Smooth muscle cell (in vitro differentiated cells): ENCODE measurements at regions not wholly inside any gene's neighbourhood (a gene's known extent, or its start where the extent isn't known, plus 50 kb on each side); places are given as distances from the start of the nearest gene placed in this dataset.

Experiments
- DNase-seq: peaks from one replicate; lab custom pipeline; 2025; ENCODE audit not compliant: unreplicated experiment; lab: John Stamatoyannopoulos, UW
- H2AFZ ChIP-seq: fragments of 200-600 bp; sonication (generic); 2 replicates; pipeline ENCODE4 v1.6.0; 2016; ENCODE audit warnings: antibody characterized with exemption, low read depth, mild to moderate bottlenecking
- H3F3A ChIP-seq: fragments of 200-600 bp; sonication (generic); 2 replicates; pipeline ENCODE4 v1.6.0; 2017; ENCODE audit warnings: antibody characterized with exemption, low read depth
- H3K27ac ChIP-seq: fragments of 200-600 bp; sonication (generic); 2 replicates; pipeline ENCODE4 v1.5.1; 2016; ENCODE audit warnings: low read depth, mild to moderate bottlenecking
- H3K27me3 ChIP-seq: fragments of 200-600 bp; sonication (generic); 2 replicates; pipeline ENCODE4 v1.6.1; 2016; ENCODE audit warnings: low read depth, mild to moderate bottlenecking
- H3K36me3 ChIP-seq: fragments of 200-600 bp; sonication (generic); 2 replicates; pipeline ENCODE4 v1.5.1; 2016; ENCODE audit warnings: low read depth
- H3K4me1 ChIP-seq: fragments of 200-600 bp; sonication (generic); 2 replicates; pipeline ENCODE4 v1.5.1; 2016; ENCODE audit warnings: low read depth
- H3K4me2 ChIP-seq: fragments of 200-600 bp; sonication (generic); 2 replicates; pipeline ENCODE4 v1.6.0; 2016; ENCODE audit warnings: mild to moderate bottlenecking
- H3K4me3 ChIP-seq: fragments of 200-600 bp; sonication (generic); 2 replicates; pipeline ENCODE4 v1.5.1; 2016; ENCODE audit warnings: mild to moderate bottlenecking
- H3K79me2 ChIP-seq: fragments of 200-600 bp; sonication (generic); 2 replicates; pipeline ENCODE4 v1.6.0; 2016; ENCODE audit warnings: low read depth, mild to moderate bottlenecking
- H3K9ac ChIP-seq: fragments of 200-600 bp; sonication (generic); 2 replicates; pipeline ENCODE4 v1.6.0; 2016; ENCODE audit warnings: low read depth
- H3K9me3 ChIP-seq: fragments of 200-600 bp; sonication (generic); replicated peaks from 2 replicates; pipeline ENCODE4 v1.5.1; 2016; ENCODE audit warnings: low read depth
- H4K20me1 ChIP-seq: fragments of 200-600 bp; sonication (generic); 2 replicates; pipeline ENCODE4 v1.6.0; 2016; ENCODE audit warnings: low read depth
- WGBS: methylation state at CpG from one replicate; pipeline ENCODE4 v1.1.7; 2016; ENCODE audit warnings: low lambda C conversion rate; 5-methylcytosine and 5-hydroxymethylcytosine counted together
- TF ChIP-seq, protein P1 (sequence below): fragments of 200-600 bp; sonication (generic); IDR thresholded peaks from 2 replicates; pipeline ENCODE4 v1.5.1; 2017; ENCODE audit warnings: borderline replicate concordance, mild to moderate bottlenecking, antibody characterized with exemption; ENCODE audit not compliant: insufficient read depth, poor library complexity, severe bottlenecking

- no peaks in the 10 kb centered on the region for H3K79me2 ChIP-seq
Observed at GRCh38 chr2:200218645-200219044, 87.8 kb upstream of the SPATS2L start.

DNA sequence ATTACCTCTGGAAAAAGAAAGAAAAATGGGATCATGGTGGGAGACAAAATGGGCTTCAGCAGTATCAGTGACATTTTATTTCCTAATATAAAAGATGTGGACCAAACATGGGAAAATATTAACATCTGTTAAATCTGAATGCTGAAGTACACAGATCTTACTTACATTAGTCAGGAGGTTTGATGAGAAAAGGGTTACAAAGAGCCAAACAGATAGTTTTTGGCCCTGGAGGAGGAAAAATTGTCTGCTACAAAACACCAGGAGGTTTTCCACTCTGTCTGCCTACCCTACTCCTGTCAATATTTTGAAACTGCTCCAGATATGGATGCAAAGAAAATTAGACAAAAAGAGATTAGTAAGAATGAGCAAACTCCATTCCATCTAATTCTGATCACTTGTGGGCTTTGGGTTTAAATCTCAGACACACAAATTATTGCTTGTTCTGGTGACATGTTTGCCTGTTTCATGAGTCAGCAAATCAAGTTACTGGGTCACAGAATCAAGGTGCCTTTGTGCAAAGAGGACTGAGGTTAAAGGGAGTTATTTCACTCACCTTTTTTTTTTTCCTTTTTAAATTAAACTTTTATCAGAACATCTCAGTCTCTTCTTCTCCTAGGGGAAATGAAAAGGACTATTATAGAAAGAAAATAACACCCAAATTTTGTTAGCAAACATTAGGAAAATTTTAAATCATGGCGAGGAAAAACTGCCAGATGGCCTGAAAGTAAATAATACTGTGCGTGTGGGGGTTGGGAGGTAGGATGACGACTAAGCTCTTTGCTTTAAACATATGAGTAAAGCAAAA lies 87.0 kb upstream of the SPATS2L start:
- no peak for DNase-seq
- peaks cover 10% of the 10 kb centered on the region for H3K4me1 ChIP-seq
- H3K79me2 ChIP-seq = no peaks in the 10 kb centered on the region
- no peaks in the 10 kb centered on the region for H3K27me3 ChIP-seq
- H4K20me1 ChIP-seq = no peaks in the 10 kb centered on the region
- no peaks in the 10 kb centered on the region for H3K36me3 ChIP-seq
- H3K27ac ChIP-seq = peak overlapping the region; percentile 6
- H3K4me3 ChIP-seq = no peak overlapping the region
- no peaks in the 10 kb centered on the region for H3F3A ChIP-seq
- no peaks in the 10 kb centered on the region for H3K9me3 ChIP-seq
- H3K9ac ChIP-seq = no peak overlapping the region
- TF ChIP-seq, protein P1, sequence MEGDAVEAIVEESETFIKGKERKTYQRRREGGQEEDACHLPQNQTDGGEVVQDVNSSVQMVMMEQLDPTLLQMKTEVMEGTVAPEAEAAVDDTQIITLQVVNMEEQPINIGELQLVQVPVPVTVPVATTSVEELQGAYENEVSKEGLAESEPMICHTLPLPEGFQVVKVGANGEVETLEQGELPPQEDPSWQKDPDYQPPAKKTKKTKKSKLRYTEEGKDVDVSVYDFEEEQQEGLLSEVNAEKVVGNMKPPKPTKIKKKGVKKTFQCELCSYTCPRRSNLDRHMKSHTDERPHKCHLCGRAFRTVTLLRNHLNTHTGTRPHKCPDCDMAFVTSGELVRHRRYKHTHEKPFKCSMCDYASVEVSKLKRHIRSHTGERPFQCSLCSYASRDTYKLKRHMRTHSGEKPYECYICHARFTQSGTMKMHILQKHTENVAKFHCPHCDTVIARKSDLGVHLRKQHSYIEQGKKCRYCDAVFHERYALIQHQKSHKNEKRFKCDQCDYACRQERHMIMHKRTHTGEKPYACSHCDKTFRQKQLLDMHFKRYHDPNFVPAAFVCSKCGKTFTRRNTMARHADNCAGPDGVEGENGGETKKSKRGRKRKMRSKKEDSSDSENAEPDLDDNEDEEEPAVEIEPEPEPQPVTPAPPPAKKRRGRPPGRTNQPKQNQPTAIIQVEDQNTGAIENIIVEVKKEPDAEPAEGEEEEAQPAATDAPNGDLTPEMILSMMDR = no peak
- H3K4me2 ChIP-seq = peak overlapping the region; percentile 58
- H2AFZ ChIP-seq = peak overlapping the region; percentile 19
- WGBS = 18% methylated on average over 3 of the region's 3 CpGs

More at GRCh38 chr2:200218645-200219044, 87.8 kb upstream of the SPATS2L start:
- TF ChIP-seq, protein P1 = no peak
- H3K27me3 ChIP-seq = no peaks in the 10 kb centered on the region
- no peak overlapping the region for H3K9ac ChIP-seq
- no peak overlapping the region for H3K4me2 ChIP-seq
- no peak overlapping the region for H2AFZ ChIP-seq
- H3K4me1 ChIP-seq = peaks cover 10% of the 10 kb centered on the region
- no peaks in the 10 kb centered on the region for H3K36me3 ChIP-seq
- DNase-seq = no peak
- H3K9me3 ChIP-seq = no peaks in the 10 kb centered on the region
- no peaks in the 10 kb centered on the region for H4K20me1 ChIP-seq
- H3K27ac ChIP-seq = no peak overlapping the region
- H3K4me3 ChIP-seq = no peak overlapping the region
- 97% methylated on average over 1 of the region's 1 CpG for WGBS
- no peaks in the 10 kb centered on the region for H3F3A ChIP-seq

DNA sequence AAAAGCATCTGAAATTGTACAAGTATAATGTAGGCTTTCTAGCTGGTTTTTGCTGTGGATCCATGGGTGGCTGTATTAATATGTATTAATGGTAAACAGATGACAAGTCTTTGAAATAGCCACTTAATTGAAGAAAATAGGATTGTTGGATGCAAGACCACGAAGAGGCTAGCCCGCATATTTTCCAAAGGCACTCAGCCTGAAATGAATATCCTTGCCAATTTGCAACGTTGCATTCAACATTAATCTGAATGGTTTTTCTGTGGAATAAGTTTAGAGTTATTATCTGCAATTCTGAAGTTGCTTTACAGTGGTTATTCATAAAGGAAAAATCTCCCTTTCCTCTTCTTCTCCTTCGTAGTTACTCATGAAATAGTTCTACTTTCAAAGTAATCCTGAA lies 86.2 kb upstream of the SPATS2L start:
- Histone ChIP-seq H3K4me2 (peak overlapping the region; percentile 58), H3F3A (no peaks in the 10 kb centered on the region), H2AFZ (peak overlapping the region; percentile 19), H3K27ac (peak overlapping the region; percentile 6), H3K9me3 (no peaks in the 10 kb centered on the region), H3K9ac (no peak overlapping the region), H3K27me3 (no peaks in the 10 kb centered on the region), H3K79me2 (no peaks in the 10 kb centered on the region), H3K4me1 (peaks cover 10% of the 10 kb centered on the region), H4K20me1 (no peaks in the 10 kb centered on the region), H3K4me3 (no peak overlapping the region), H3K36me3 (no peaks in the 10 kb centered on the region)
- WGBS = 53% methylated on average over 4 of the region's 4 CpGs
- no peak for DNase-seq
- TF ChIP-seq, protein P1 = no peak
